H9 (cell line): ENCODE measurements at regions not wholly inside any gene's neighbourhood (a gene's known extent, or its start where the extent isn't known, plus 50 kb on each side); places are given as distances from the start of the nearest gene placed in this dataset.

Experiments
- DNase-seq: peaks from one replicate; pipeline ENCODE4 v3.0.0-alpha.2; 2017
- H2AFZ ChIP-seq: one replicate; pipeline ENCODE4 v1.6.1; 2013; ENCODE audit warnings: mild to moderate bottlenecking, low read length, control low read depth, moderate library complexity
- H2AK5ac ChIP-seq: 2 replicates; pipeline ENCODE4 v1.6.1; 2013; ENCODE audit warnings: low read length, control low read depth, mixed read lengths; ENCODE audit not compliant: insufficient read length
- H2BK120ac ChIP-seq: one replicate; pipeline ENCODE4 v1.6.1; 2013; ENCODE audit warnings: low read depth, mild to moderate bottlenecking, low read length, control low read depth, inconsistent platforms; ENCODE audit not compliant: poor library complexity, severe bottlenecking
- H2BK12ac ChIP-seq: 2 replicates; pipeline ENCODE4 v1.6.1; 2013; ENCODE audit warnings: low read length, control low read depth, mixed read lengths, low read depth; ENCODE audit not compliant: insufficient read length
- H2BK15ac ChIP-seq: 2 replicates; pipeline ENCODE4 v1.6.1; 2013; ENCODE audit warnings: low read depth, low read length, control low read depth
- H2BK20ac ChIP-seq: one replicate; pipeline ENCODE4 v1.6.1; 2013; ENCODE audit warnings: low read depth, mild to moderate bottlenecking, low read length, control low read depth, inconsistent platforms; ENCODE audit not compliant: poor library complexity, severe bottlenecking
- H2BK5ac ChIP-seq: 2 replicates; pipeline ENCODE4 v1.6.1; 2013; ENCODE audit warnings: low read length, control low read depth, mixed read lengths; ENCODE audit not compliant: insufficient read length
- H3K14ac ChIP-seq: 2 replicates; pipeline ENCODE4 v1.6.1; 2013; ENCODE audit warnings: low read length, control low read depth; ENCODE audit not compliant: insufficient read depth
- H3K18ac ChIP-seq: 2 replicates; pipeline ENCODE4 v1.6.1; 2013; ENCODE audit warnings: low read depth, mild to moderate bottlenecking, mixed read lengths, low read length, control low read depth; ENCODE audit not compliant: insufficient read length
- H3K23ac ChIP-seq: 2 replicates; pipeline ENCODE4 v1.6.1; 2013; ENCODE audit warnings: low read length, control low read depth, mixed read lengths, low read depth; ENCODE audit not compliant: insufficient read length
- H3K23me2 ChIP-seq: 2 replicates; pipeline ENCODE4 v1.6.1; 2013; ENCODE audit warnings: low read depth, mild to moderate bottlenecking, mixed read lengths, low read length, control low read depth; ENCODE audit not compliant: insufficient read length, poor library complexity, severe bottlenecking
- H3K27ac ChIP-seq: 2 replicates; pipeline ENCODE4 v1.5.1; 2013; ENCODE audit warnings: low read length, control low read depth, mixed read lengths, low read depth; ENCODE audit not compliant: insufficient read length
- H3K27me3 ChIP-seq: 2 replicates; pipeline ENCODE4 v1.6.1; 2013; ENCODE audit warnings: low read length, control low read depth, inconsistent platforms; ENCODE audit not compliant: insufficient read depth
- H3K4ac ChIP-seq: 2 replicates; pipeline ENCODE4 v1.6.1; 2013; ENCODE audit warnings: low read depth, mild to moderate bottlenecking, control low read depth, inconsistent platforms, low read length, moderate library complexity
- H3K4me1 ChIP-seq: 2 replicates; pipeline ENCODE4 v1.6.1; 2013; ENCODE audit warnings: low read length, control low read depth, inconsistent platforms; ENCODE audit not compliant: insufficient read depth
- H3K4me2 ChIP-seq: 2 replicates; pipeline ENCODE4 v1.6.1; 2013; ENCODE audit warnings: low read length, control low read depth, mixed read lengths; ENCODE audit not compliant: insufficient read length, insufficient read depth
- H3K56ac ChIP-seq: 2 replicates; pipeline ENCODE4 v1.6.1; 2013; ENCODE audit warnings: low read depth, mild to moderate bottlenecking, mixed read lengths, low read length, control low read depth; ENCODE audit not compliant: insufficient read length
- H3K79me1 ChIP-seq: 2 replicates; pipeline ENCODE4 v1.6.1; 2013; ENCODE audit warnings: low read depth, mild to moderate bottlenecking, moderate library complexity, low read length, control low read depth, inconsistent platforms; ENCODE audit not compliant: insufficient read depth, poor library complexity, severe bottlenecking
- H3K79me2 ChIP-seq: 2 replicates; pipeline ENCODE4 v1.6.1; 2013; ENCODE audit warnings: low read length, control low read depth, inconsistent platforms; ENCODE audit not compliant: insufficient read depth
- H3K9ac ChIP-seq: 2 replicates; pipeline ENCODE4 v1.6.1; 2013; ENCODE audit warnings: low read length, control low read depth, mixed read lengths; ENCODE audit not compliant: insufficient read length; ENCODE audit errors: extremely low read depth
- H3K9me3 ChIP-seq: one replicate; pipeline ENCODE4 v1.6.1; 2013; ENCODE audit warnings: low read depth, low read length, inconsistent platforms; ENCODE audit not compliant: control insufficient read depth
- H3T11ph ChIP-seq: one replicate; pipeline ENCODE4 v1.6.1; 2013; ENCODE audit warnings: mild to moderate bottlenecking, low read length, control low read depth, inconsistent platforms
- H4K20me1 ChIP-seq: one replicate; pipeline ENCODE4 v1.6.1; 2013; ENCODE audit not compliant: control insufficient read depth, insufficient read length, insufficient read depth
- H4K5ac ChIP-seq: 2 replicates; pipeline ENCODE4 v1.6.1; 2013; ENCODE audit warnings: low read depth, mild to moderate bottlenecking, mixed read lengths, low read length, control low read depth; ENCODE audit not compliant: insufficient read length
- H4K8ac ChIP-seq: replicated peaks from 2 replicates; pipeline ENCODE4 v1.6.1; 2013; ENCODE audit warnings: low read length, control low read depth, mixed read lengths, low read depth; ENCODE audit not compliant: insufficient read length
- H4K91ac ChIP-seq: 2 replicates; pipeline ENCODE4 v1.6.1; 2013; ENCODE audit warnings: low read depth, mild to moderate bottlenecking, moderate library complexity, mixed read lengths, low read length, control low read depth; ENCODE audit not compliant: insufficient read length
- H3K27ac Mint-ChIP-seq, 3 experiments: 2 replicates in 2 of 3; 3 replicates in 1 of 3; pipeline ENCODE4 v1.8.0; 2020 to 2021; ENCODE audit warnings: mixed read lengths in 3 of 3, mild to moderate bottlenecking in 1 of 3, moderate library complexity in 1 of 3
- H3K27me3 Mint-ChIP-seq: 2 replicates; pipeline ENCODE4 v1.8.0; 2021; ENCODE audit warnings: low read depth, mild to moderate bottlenecking, moderate library complexity, mixed read lengths
- H3K36me3 Mint-ChIP-seq, 3 experiments: 2 replicates in 2 of 3; 3 replicates in 1 of 3; pipeline ENCODE4 v1.8.0; 2020 to 2021; ENCODE audit warnings: low read depth in 3 of 3, mixed read lengths in 3 of 3; ENCODE audit not compliant: insufficient read depth in 1 of 3
- H3K4me1 Mint-ChIP-seq, 2 experiments: 2 replicates each; pipeline ENCODE4 v1.8.0; 2020; ENCODE audit warnings: mixed read lengths in 2 of 2
- H3K4me3 Mint-ChIP-seq, 2 experiments: 2 replicates in 1 of 2; 3 replicates in 1 of 2; pipeline ENCODE4 v1.8.0; 2020 to 2021; ENCODE audit warnings: mild to moderate bottlenecking in 2 of 2, mixed read lengths in 2 of 2, moderate library complexity in 1 of 2
- H3K9me3 Mint-ChIP-seq, 2 experiments: 2 replicates in 1 of 2; 3 replicates in 1 of 2; pipeline ENCODE4 v1.8.0; 2020; ENCODE audit warnings: mild to moderate bottlenecking in 2 of 2, mixed read lengths in 2 of 2, moderate library complexity in 1 of 2
- WGBS: extraction: QIAGEN DNeasy Blood & Tissue Kit; methylation state at CpG from one replicate; pipeline ENCODE4 v1.1.7; 2013; ENCODE audit warnings: missing lambda C conversion rate, low lambda C conversion rate, mixed read lengths; ENCODE audit not compliant: insufficient read length; ENCODE audit errors: extremely low coverage; 5-methylcytosine and 5-hydroxymethylcytosine counted together
- TF ChIP-seq, protein P1 (sequence below): fragments of 200-600 bp; sonication (generic); conservative IDR thresholded peaks from 3 replicates; pipeline ENCODE4 v1.8.0; 2021; ENCODE audit warnings: antibody characterized with exemption, mild to moderate bottlenecking

DNA sequence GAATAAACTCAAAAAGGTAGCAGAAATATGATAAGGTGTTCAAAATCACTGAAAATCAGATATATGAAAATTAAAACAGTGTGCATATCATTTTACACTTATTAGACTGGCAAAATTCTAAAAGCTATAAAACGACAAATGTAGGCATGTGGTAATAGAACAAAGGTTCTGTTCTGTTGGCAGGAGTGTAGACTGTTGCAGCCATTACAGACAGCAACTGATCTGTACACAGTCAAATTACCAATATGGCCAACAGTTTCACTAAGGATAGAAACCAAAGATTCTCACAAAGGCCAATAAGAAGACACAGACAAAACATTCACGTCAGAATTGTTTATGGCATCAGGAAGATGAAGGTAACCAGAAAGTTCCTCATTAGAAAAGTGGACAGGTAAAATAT, 112.8 kb upstream of the PLS3 start:
- H3T11ph ChIP-seq = no peak overlapping the region
- no peaks in the 10 kb centered on the region for H3K27me3 ChIP-seq
- H3K4ac ChIP-seq = no peak overlapping the region
- H3K18ac ChIP-seq = no peak overlapping the region
- no peak overlapping the region for H3K4me2 ChIP-seq
- H3K23me2 ChIP-seq = no peaks in the 10 kb centered on the region
- H2BK20ac ChIP-seq = no peak overlapping the region
- no peak overlapping the region for H3K23ac ChIP-seq
- Mint-ChIP-seq H3K4me3 (no peak overlapping the region), H3K27me3 (peaks cover 3% of the 10 kb centered on the region), H3K4me1 (no peaks in the 10 kb centered on the region), H3K9me3 (no peaks in the 10 kb centered on the region), H3K36me3 (no peaks in the 10 kb centered on the region), H3K27ac (no peak overlapping the region)
- no peaks in the 10 kb centered on the region for H3K79me2 ChIP-seq
- no peak for DNase-seq
- no peaks in the 10 kb centered on the region for H3K9me3 ChIP-seq
- H3K9ac ChIP-seq = no peak overlapping the region
- H2BK5ac ChIP-seq = no peak overlapping the region
- no peaks in the 10 kb centered on the region for H3K4me1 ChIP-seq
- H2BK12ac ChIP-seq = no peak overlapping the region
- H4K8ac ChIP-seq = no peak overlapping the region
- no peak overlapping the region for H3K56ac ChIP-seq
- no peak overlapping the region for H3K14ac ChIP-seq
- WGBS = no CpG with 5 or more reads among the region's 2 CpGs
- no peaks in the 10 kb centered on the region for H3K79me1 ChIP-seq
- H2AK5ac ChIP-seq = no peak overlapping the region
- no peak overlapping the region for H2BK15ac ChIP-seq
- no peak overlapping the region for H3K27ac ChIP-seq
- H2AFZ ChIP-seq = no peak overlapping the region
- no peak overlapping the region for H4K91ac ChIP-seq
- no peaks in the 10 kb centered on the region for H4K20me1 ChIP-seq
- H2BK120ac ChIP-seq = no peak overlapping the region
- TF ChIP-seq, protein P1, sequence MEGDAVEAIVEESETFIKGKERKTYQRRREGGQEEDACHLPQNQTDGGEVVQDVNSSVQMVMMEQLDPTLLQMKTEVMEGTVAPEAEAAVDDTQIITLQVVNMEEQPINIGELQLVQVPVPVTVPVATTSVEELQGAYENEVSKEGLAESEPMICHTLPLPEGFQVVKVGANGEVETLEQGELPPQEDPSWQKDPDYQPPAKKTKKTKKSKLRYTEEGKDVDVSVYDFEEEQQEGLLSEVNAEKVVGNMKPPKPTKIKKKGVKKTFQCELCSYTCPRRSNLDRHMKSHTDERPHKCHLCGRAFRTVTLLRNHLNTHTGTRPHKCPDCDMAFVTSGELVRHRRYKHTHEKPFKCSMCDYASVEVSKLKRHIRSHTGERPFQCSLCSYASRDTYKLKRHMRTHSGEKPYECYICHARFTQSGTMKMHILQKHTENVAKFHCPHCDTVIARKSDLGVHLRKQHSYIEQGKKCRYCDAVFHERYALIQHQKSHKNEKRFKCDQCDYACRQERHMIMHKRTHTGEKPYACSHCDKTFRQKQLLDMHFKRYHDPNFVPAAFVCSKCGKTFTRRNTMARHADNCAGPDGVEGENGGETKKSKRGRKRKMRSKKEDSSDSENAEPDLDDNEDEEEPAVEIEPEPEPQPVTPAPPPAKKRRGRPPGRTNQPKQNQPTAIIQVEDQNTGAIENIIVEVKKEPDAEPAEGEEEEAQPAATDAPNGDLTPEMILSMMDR = no peak
- H4K5ac ChIP-seq = no peak overlapping the region
